HG03460 (cell line): ENCODE measurements at regions not wholly inside any gene's neighbourhood (a gene's known extent, or its start where the extent isn't known, plus 50 kb on each side); places are given as distances from the start of the nearest gene placed in this dataset.
"Not testable (repeated sequence)": the region's sequence is repeated elsewhere in the genome, so short reads cannot be mapped to it uniquely, and the experiment has no call there.

Source experiments
- ATAC-seq: cut with Tn5 transposase; IDR thresholded peaks from one replicate; pipeline ENCODE4 v1.9.1; 2021; ENCODE audit not compliant: unreplicated experiment

GRCh38 chr4:49226216-49226866 lies 240.3 kb downstream of the CWH43 start:
- ATAC-seq: not testable (repeated sequence)

- not testable (repeated sequence) for ATAC-seq
These were observed 241.9 kb downstream of the CWH43 start for GRCh38 chr4:49227941-49228340.

GRCh38 chr4:49229243-49229642 lies 243.2 kb downstream of the CWH43 start:
- ATAC-seq: not testable (repeated sequence)

- not testable (repeated sequence) for ATAC-seq
These were observed 243.6 kb downstream of the CWH43 start for GRCh38 chr4:49229713-49230112.

- not testable (repeated sequence) for ATAC-seq
These were observed 247.3 kb downstream of the CWH43 start for GRCh38 chr4:49233346-49233745.

GRCh38 chr4:49233749-49234148 lies 247.7 kb downstream of the CWH43 start:
- ATAC-seq: not testable (repeated sequence)

GRCh38 chr4:49234382-49234781 lies 248.3 kb downstream of the CWH43 start:
- ATAC-seq: not testable (repeated sequence)

GRCh38 chr4:49235413-49236160 lies 249.5 kb downstream of the CWH43 start:
- not testable (repeated sequence) for ATAC-seq

GRCh38 chr4:49236474-49236873 lies 250.4 kb downstream of the CWH43 start:
- not testable (repeated sequence) for ATAC-seq

GRCh38 chr4:49241295-49241694 lies 255.2 kb downstream of the CWH43 start:
- not testable (repeated sequence) for ATAC-seq

- not testable (repeated sequence) for ATAC-seq
These were observed 276.7 kb downstream of the CWH43 start for GRCh38 chr4:49262786-49263185.

GRCh38 chr4:49270435-49270834 lies 284.4 kb downstream of the CWH43 start:
- not testable (repeated sequence) for ATAC-seq

- not testable (repeated sequence) for ATAC-seq
These were observed 284.8 kb downstream of the CWH43 start for GRCh38 chr4:49270912-49271311.

GRCh38 chr4:49285905-49286304 lies 299.8 kb downstream of the CWH43 start:
- ATAC-seq: not testable (repeated sequence)

- ATAC-seq: not testable (repeated sequence)
These were observed 301.1 kb downstream of the CWH43 start for GRCh38 chr4:49286926-49287745.

- ATAC-seq: not testable (repeated sequence)
These were observed 301.8 kb downstream of the CWH43 start for GRCh38 chr4:49287893-49288292.

- not testable (repeated sequence) for ATAC-seq
These were observed 302.7 kb downstream of the CWH43 start for GRCh38 chr4:49288796-49289195.

- ATAC-seq: not testable (repeated sequence)
These were observed 328.7 kb downstream of the CWH43 start for GRCh38 chr4:49314815-49315214.

- not testable (repeated sequence) for ATAC-seq
These were observed 334.8 kb downstream of the CWH43 start for GRCh38 chr4:49320725-49321410.

- not testable (repeated sequence) for ATAC-seq
These were observed 335.6 kb downstream of the CWH43 start for GRCh38 chr4:49321511-49322300.
